ENCODE measurements at regions not wholly inside any gene's neighbourhood (a gene's known extent, or its start where the extent isn't known, plus 50 kb on each side); places are given as distances from the start of the nearest gene placed in this dataset.

DNA sequence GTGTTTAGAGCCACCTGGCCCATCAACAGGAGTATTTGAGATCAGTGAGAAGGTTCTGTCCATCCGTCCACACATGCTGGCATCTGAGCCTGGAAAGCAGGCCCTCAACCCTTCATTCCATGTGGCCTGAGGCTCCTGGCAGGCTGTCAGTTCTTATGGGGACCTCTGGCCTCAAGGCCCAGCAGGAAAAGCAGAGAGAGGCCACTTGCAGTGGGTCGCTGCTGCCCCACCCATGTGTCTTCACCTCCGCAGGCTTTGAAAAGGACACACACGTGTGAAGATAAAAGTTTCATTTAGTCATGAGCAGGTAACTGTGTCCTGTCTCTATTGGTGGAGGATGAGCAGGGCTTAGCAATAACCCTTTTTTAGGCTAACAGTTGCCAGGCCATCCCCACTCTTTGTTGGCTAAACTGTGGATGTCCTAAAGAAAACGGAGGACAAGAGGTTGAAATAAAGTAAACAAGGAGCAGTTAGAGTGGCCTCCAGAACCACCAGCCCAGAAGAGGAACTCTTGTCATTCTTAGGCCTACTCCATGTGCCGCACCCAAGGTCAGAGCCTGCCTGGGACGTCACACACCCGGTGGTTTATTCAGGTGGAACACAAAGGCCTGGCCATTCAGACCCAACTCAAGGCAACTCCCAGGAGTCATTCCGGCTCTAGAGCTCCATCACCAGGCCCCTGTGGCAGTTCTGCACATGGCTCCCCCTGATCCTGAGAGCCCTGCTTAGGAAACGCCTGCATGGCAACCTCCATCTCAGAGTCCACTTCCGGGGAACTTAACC is 143.4 kb upstream of the CST7 start:
- H2AFZ ChIP-seq: no peak overlapping the region
- H3K9me2 ChIP-seq (ENCODE audit: insufficient read depth): no peaks in the 10 kb centered on the region
- intact Hi-C loops (cut with micrococcal nuclease; ENCODE audit: unreplicated experiment): no loop called here
- TF ChIP-seq CTCF (conservative IDR thresholded peaks at IDR 0.05) (no peak), EZH2 (IDR thresholded peaks at IDR 0.05; ENCODE audit: low read depth) (no peak)
- no peak for DNase-seq
- POLR2A ChIA-PET (ENCODE audit: unreplicated experiment): no interaction called here
- no peaks in the 10 kb centered on the region for H3K9me3 ChIP-seq (ENCODE audit: insufficient read depth, low read depth)
- no peak overlapping the region for H3K4me2 ChIP-seq
- no peaks in the 10 kb centered on the region for H3K79me2 ChIP-seq (ENCODE audit: low read depth)
- no peaks in the 10 kb centered on the region for H3K36me3 ChIP-seq (ENCODE audit: low read depth)
- no peaks in the 10 kb centered on the region for H3F3A ChIP-seq (ENCODE audit: insufficient read depth, low read depth)
- H3K4me1 ChIP-seq (replicated peaks; ENCODE audit: insufficient read depth): no peaks in the 10 kb centered on the region
- H3K4me3 ChIP-seq: no peak overlapping the region
- H3K27ac ChIP-seq: no peak overlapping the region
- H3K27me3 ChIP-seq (ENCODE audit: insufficient read depth, low read depth): no peaks in the 10 kb centered on the region
- BruUV-seq (replicated peaks): no TSS peak
- H4K20me1 ChIP-seq (ENCODE audit: insufficient read depth): no peaks in the 10 kb centered on the region
- CTCF ChIA-PET: no interaction called here

GRCh38 chr20:24806705-24807676 is 142.1 kb upstream of the CST7 start:
- Histone ChIP-seq H3K79me2 (ENCODE audit: low read depth) (no peaks in the 10 kb centered on the region), H3K27me3 (ENCODE audit: insufficient read depth, low read depth) (no peaks in the 10 kb centered on the region), H3K4me3 (no peak overlapping the region), H3K4me2 (no peak overlapping the region), H3K36me3 (ENCODE audit: low read depth) (no peaks in the 10 kb centered on the region), H2AFZ (no peak overlapping the region), H3F3A (ENCODE audit: insufficient read depth, low read depth) (no peaks in the 10 kb centered on the region), H4K20me1 (ENCODE audit: insufficient read depth) (no peaks in the 10 kb centered on the region), H3K27ac (no peak overlapping the region), H3K9me2 (ENCODE audit: insufficient read depth) (no peaks in the 10 kb centered on the region), H3K4me1 (replicated peaks; ENCODE audit: insufficient read depth) (no peaks in the 10 kb centered on the region), H3K9me3 (ENCODE audit: insufficient read depth, low read depth) (no peaks in the 10 kb centered on the region)
- TF ChIP-seq CTCF (conservative IDR thresholded peaks at IDR 0.05) (no peak), EZH2 (IDR thresholded peaks at IDR 0.05; ENCODE audit: low read depth) (no peak)
- intact Hi-C loops (cut with micrococcal nuclease; ENCODE audit: unreplicated experiment): no loop called here
- no peak for DNase-seq
- ChIA-PET POLR2A (ENCODE audit: unreplicated experiment) (no interaction called here), CTCF (interaction anchor here (0.7 kb wide), 1 partner anchor 1025 kb away, joined by 3 read pairs; no protein-coding TSS in a partner anchor)
- BruUV-seq (replicated peaks): no TSS peak

- H4K20me1 ChIP-seq (ENCODE audit: insufficient read depth): no peaks in the 10 kb centered on the region
- no TSS peak for BruUV-seq (replicated peaks)
- H3K4me2 ChIP-seq: no peak overlapping the region
- H3K27ac ChIP-seq: no peak overlapping the region
- TF ChIP-seq CTCF (conservative IDR thresholded peaks at IDR 0.05) (no peak), EZH2 (IDR thresholded peaks at IDR 0.05; ENCODE audit: low read depth) (no peak)
- no peaks in the 10 kb centered on the region for H3K36me3 ChIP-seq (ENCODE audit: low read depth)
- no peaks in the 10 kb centered on the region for H3K4me1 ChIP-seq (replicated peaks; ENCODE audit: insufficient read depth)
- H2AFZ ChIP-seq: no peak overlapping the region
- H3K9me2 ChIP-seq (ENCODE audit: insufficient read depth): no peaks in the 10 kb centered on the region
- H3K27me3 ChIP-seq (ENCODE audit: insufficient read depth, low read depth): no peaks in the 10 kb centered on the region
- H3K4me3 ChIP-seq: no peak overlapping the region
- no peak for DNase-seq
- ChIA-PET POLR2A (ENCODE audit: unreplicated experiment) (no interaction called here), CTCF (no interaction called here)
- H3K79me2 ChIP-seq (ENCODE audit: low read depth): no peaks in the 10 kb centered on the region
- H3F3A ChIP-seq (ENCODE audit: insufficient read depth, low read depth): no peaks in the 10 kb centered on the region
- intact Hi-C loops (cut with micrococcal nuclease; ENCODE audit: unreplicated experiment): no loop called here
- H3K9me3 ChIP-seq (ENCODE audit: insufficient read depth, low read depth): no peaks in the 10 kb centered on the region
These were observed 140.5 kb upstream of the CST7 start for GRCh38 chr20:24808616-24809015.

Measured in PC-9 (cell line).